PC-9 (cell line): ENCODE measurements at regions not wholly inside any gene's neighbourhood (a gene's known extent, or its start where the extent isn't known, plus 50 kb on each side); places are given as distances from the start of the nearest gene placed in this dataset.

Source experiments
- BruUV-seq: library from RNA; stranded (reverse); fragments of 400-500 nt; replicated peaks from 2 replicates; lab custom pipeline; 2021; lab: Mats Ljungman, UMichigan
- CTCF ChIA-PET: fragments of 300-600 bp; sonication (Branson Sonifier 250); formaldehyde crosslinking; loops from one replicate; lab custom pipeline; 2022; ENCODE audit warnings: antibody characterized with exemption; lab: Charles Lee
- POLR2A ChIA-PET: fragments of 300-600 bp; sonication (Branson Sonifier 250); formaldehyde crosslinking; loops from one replicate; lab custom pipeline; 2022; ENCODE audit warnings: antibody characterized with exemption; ENCODE audit not compliant: unreplicated experiment; lab: Charles Lee
- DNase-seq, 2 experiments: peaks; one replicate each; pipeline versions ENCODE4 v3.0.0 to v3.0.0-alpha.2; 2015 to 2022; ENCODE audit warnings: mixed read lengths in 1 of 2
- H2AFZ ChIP-seq: fragments of 200-600 bp; sonication (generic); 2 replicates; pipeline ENCODE4 v1.8.1; 2017; ENCODE audit warnings: antibody characterized with exemption
- H3F3A ChIP-seq: fragments of 200-600 bp; sonication (generic); 2 replicates; pipeline ENCODE4 v1.8.1; 2017; ENCODE audit warnings: antibody characterized with exemption, mild to moderate bottlenecking, low read depth; ENCODE audit not compliant: insufficient read depth
- H3K27ac ChIP-seq: fragments of 200-600 bp; sonication (generic); 2 replicates; pipeline ENCODE4 v1.6.1; 2016; ENCODE audit warnings: mixed run types
- H3K27me3 ChIP-seq: fragments of 200-600 bp; sonication (generic); 2 replicates; pipeline ENCODE4 v1.6.1; 2016; ENCODE audit warnings: low read depth, mixed run types; ENCODE audit not compliant: insufficient read depth
- H3K36me3 ChIP-seq: fragments of 200-600 bp; sonication (generic); 2 replicates; pipeline ENCODE4 v1.6.1; 2016; ENCODE audit warnings: low read depth, mixed run types
- H3K4me1 ChIP-seq: fragments of 200-600 bp; sonication (generic); replicated peaks from 2 replicates; pipeline ENCODE4 v1.6.1; 2016; ENCODE audit warnings: mixed run types; ENCODE audit not compliant: insufficient read depth
- H3K4me2 ChIP-seq: fragments of 200-600 bp; sonication (generic); 2 replicates; pipeline ENCODE4 v1.6.1; 2017; ENCODE audit warnings: mixed run types
- H3K4me3 ChIP-seq: fragments of 200-600 bp; sonication (generic); 2 replicates; pipeline ENCODE4 v1.6.1; 2016; ENCODE audit warnings: mixed run types
- H3K79me2 ChIP-seq: fragments of 200-600 bp; sonication (generic); 2 replicates; pipeline ENCODE4 v1.6.1; 2017; ENCODE audit warnings: low read depth, mixed run types
- H3K9me2 ChIP-seq: fragments of 200-600 bp; sonication (generic); 2 replicates; pipeline ENCODE4 v1.8.1; 2017; ENCODE audit warnings: mild to moderate bottlenecking; ENCODE audit not compliant: insufficient read depth
- H3K9me3 ChIP-seq: fragments of 200-600 bp; sonication (generic); 2 replicates; pipeline ENCODE4 v1.8.1; 2016; ENCODE audit warnings: low read depth; ENCODE audit not compliant: insufficient read depth
- H4K20me1 ChIP-seq: fragments of 200-600 bp; sonication (generic); 2 replicates; pipeline ENCODE4 v1.8.1; 2017; ENCODE audit not compliant: insufficient read depth
- CTCF ChIP-seq: fragments of 200-600 bp; sonication (generic); conservative IDR thresholded peaks from 2 replicates; pipeline ENCODE4 v1.6.1; 2017; ENCODE audit warnings: mixed run types, antibody characterized with exemption, mild to moderate bottlenecking, moderate library complexity
- EZH2 ChIP-seq: fragments of 200-600 bp; sonication (generic); IDR thresholded peaks from 2 replicates; pipeline ENCODE4 v1.8.0; 2017; ENCODE audit warnings: antibody characterized with exemption, low read depth
- intact Hi-C: fragments of 100-400 bp; cut with micrococcal nuclease; formaldehyde crosslinking; loops from one replicate; pipeline ENCODE4 v1.10.0; 2022; ENCODE audit not compliant: unreplicated experiment

GRCh38 chr17:11081342-11081741 lies 159.7 kb upstream of the SHISA6 start:
- no peak for TF ChIP-seq EZH2
- TF ChIP-seq CTCF, result no peak
- POLR2A ChIA-PET, result no interaction called here

GRCh38 chr17:11077673-11078072 lies 163.3 kb upstream of the SHISA6 start:
- H3K36me3 ChIP-seq, result no peaks in the 10 kb centered on the region
- H3K27me3 ChIP-seq, result no peaks in the 10 kb centered on the region
- no peaks in the 10 kb centered on the region for H3K79me2 ChIP-seq
- H3K27ac ChIP-seq, result no peak overlapping the region
- TF ChIP-seq CTCF (no peak), EZH2 (no peak)
- H3K9me2 ChIP-seq, result no peaks in the 10 kb centered on the region
- H3K4me2 ChIP-seq, result no peak overlapping the region
- POLR2A ChIA-PET, result no interaction called here
- no peak overlapping the region for H3K4me3 ChIP-seq
- no TSS peak for BruUV-seq
- CTCF ChIA-PET, result no interaction called here
- no peaks in the 10 kb centered on the region for H4K20me1 ChIP-seq
- intact Hi-C loops, result no loop called here
- no peaks in the 10 kb centered on the region for H3F3A ChIP-seq
- no peaks in the 10 kb centered on the region for H3K9me3 ChIP-seq
- H2AFZ ChIP-seq, result no peak overlapping the region
- no peaks in the 10 kb centered on the region for H3K4me1 ChIP-seq
- DNase-seq, result no peak

More at GRCh38 chr17:11081342-11081741, 159.7 kb upstream of the SHISA6 start:
- Histone ChIP-seq H4K20me1 (no peaks in the 10 kb centered on the region), H3K36me3 (no peaks in the 10 kb centered on the region), H3K27ac (no peak overlapping the region), H3K4me1 (no peaks in the 10 kb centered on the region), H2AFZ (no peak overlapping the region), H3K9me3 (no peaks in the 10 kb centered on the region), H3K4me3 (no peak overlapping the region), H3K9me2 (no peaks in the 10 kb centered on the region), H3K27me3 (no peaks in the 10 kb centered on the region), H3F3A (no peaks in the 10 kb centered on the region), H3K79me2 (no peaks in the 10 kb centered on the region), H3K4me2 (no peak overlapping the region)
- no TSS peak for BruUV-seq
- CTCF ChIA-PET, result no interaction called here
- intact Hi-C loops, result no loop called here
- DNase-seq, result no peak

GRCh38 chr17:11074451-11074850 lies 166.6 kb upstream of the SHISA6 start:
- Histone ChIP-seq H3K27me3 (no peaks in the 10 kb centered on the region), H3K27ac (no peak overlapping the region), H2AFZ (no peak overlapping the region), H3K79me2 (no peaks in the 10 kb centered on the region), H3K9me3 (no peaks in the 10 kb centered on the region), H3K9me2 (no peaks in the 10 kb centered on the region), H3K4me2 (no peak overlapping the region), H3K4me1 (no peaks in the 10 kb centered on the region), H3K4me3 (no peak overlapping the region), H3F3A (no peaks in the 10 kb centered on the region), H3K36me3 (no peaks in the 10 kb centered on the region), H4K20me1 (no peaks in the 10 kb centered on the region)
- BruUV-seq, result no TSS peak
- POLR2A ChIA-PET, result no interaction called here
- no peak for TF ChIP-seq CTCF
- no peak for TF ChIP-seq EZH2
- intact Hi-C loops, result no loop called here
- CTCF ChIA-PET, result no interaction called here
- DNase-seq, result no peak
